GM12891 (cell line): ENCODE measurements at regions not wholly inside any gene's neighbourhood (a gene's known extent, or its start where the extent isn't known, plus 50 kb on each side); places are given as distances from the start of the nearest gene placed in this dataset.
"Not testable (repeated sequence)": the region's sequence is repeated elsewhere in the genome, so short reads cannot be mapped to it uniquely, and the experiment has no call there.

Experiments used
- DNase-seq: peaks from one replicate; pipeline ENCODE4 v3.0.0; 2011; ENCODE audit warnings: low spot score; ENCODE audit not compliant: insufficient read length
- FAIRE-seq: peaks from 2 replicates; lab custom pipeline; 2011; peaks lifted over from hg19 to GRCh38; lab: Jason Lieb, UNC
- PAX5 ChIP-seq: IDR thresholded peaks from 2 replicates; pipeline ENCODE4 v1.6.1; 2011; ENCODE audit warnings: low read length, moderate library complexity, mild to moderate bottlenecking; ENCODE audit not compliant: insufficient read depth, severe bottlenecking
- POLR2A ChIP-seq: IDR thresholded peaks from 2 replicates; pipeline ENCODE4 v1.6.1; 2011; ENCODE audit warnings: low read depth, low read length, control low read depth
- POLR2AphosphoS5 ChIP-seq: IDR thresholded peaks from 2 replicates; pipeline ENCODE4 v1.6.1; 2011; ENCODE audit warnings: low read depth, low read length, control low read depth
- POU2F2 ChIP-seq: IDR thresholded peaks from 2 replicates; pipeline ENCODE4 v1.6.1; 2011; ENCODE audit warnings: low read depth, mild to moderate bottlenecking, control low read depth, low read length, moderate library complexity
- SPI1 ChIP-seq: IDR thresholded peaks from 2 replicates; pipeline ENCODE4 v1.6.1; 2011; ENCODE audit warnings: low read depth, low read length, control low read depth
- TAF1 ChIP-seq: IDR thresholded peaks from 2 replicates; pipeline ENCODE4 v1.6.1; 2011; ENCODE audit warnings: low read depth, low read length, control low read depth

- TF ChIP-seq POLR2AphosphoS5 (no peak), PAX5 (no peak), POU2F2 (no peak), POLR2A (no peak)
- no peak for DNase-seq
- no peak for FAIRE-seq
These were observed 99.2 kb downstream of the SHOX start for GRCh38 chrX:729583-730409.

GRCh38 chrX:729101-729500, 98.5 kb downstream of the SHOX start:
- DNase-seq, FAIRE-seq: not testable (repeated sequence)

DNA sequence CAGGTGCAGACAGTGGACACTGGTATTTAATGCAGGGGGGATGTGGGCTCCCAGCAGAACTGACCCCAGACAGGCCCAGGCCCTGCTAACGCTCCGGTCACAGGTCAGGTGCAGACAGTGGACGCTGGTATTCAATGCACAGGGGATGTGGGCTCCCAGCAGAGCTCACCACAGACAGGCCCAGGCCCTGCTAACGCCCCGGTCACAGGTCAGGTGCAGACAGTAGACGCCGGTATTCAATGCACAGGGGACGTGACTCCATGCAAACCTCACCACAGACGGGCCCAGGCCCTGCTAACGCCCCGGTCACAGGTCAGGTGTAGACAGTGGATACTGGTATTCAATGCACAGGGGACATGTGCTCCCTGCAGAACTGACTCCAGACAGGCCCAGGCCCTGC, 98.0 kb downstream of the SHOX start:
- not testable (repeated sequence) for DNase-seq, FAIRE-seq

- TF ChIP-seq PAX5 (no peak), TAF1 (no peak), POLR2AphosphoS5 (no peak), POU2F2 (no peak), SPI1 (no peak), POLR2A (no peak)
- no peak for FAIRE-seq
- DNase-seq: no peak
These were observed 97.4 kb downstream of the SHOX start for GRCh38 chrX:727738-728621.

GRCh38 chrX:725971-726370, 95.4 kb downstream of the SHOX start:
- no peak for TF ChIP-seq PAX5
- no peak for TF ChIP-seq POLR2AphosphoS5
- TF ChIP-seq TAF1: no peak
- TF ChIP-seq POU2F2: no peak
- no peak for TF ChIP-seq SPI1
- no peak for TF ChIP-seq POLR2A
- FAIRE-seq (no peak), DNase-seq (no peak)

- no peak for DNase-seq
- FAIRE-seq: no peak
- TF ChIP-seq SPI1 (no peak), POLR2AphosphoS5 (no peak), PAX5 (no peak), TAF1 (no peak), POLR2A (no peak), POU2F2 (no peak)
These were observed 93.7 kb downstream of the SHOX start for GRCh38 chrX:724256-724655.

DNA sequence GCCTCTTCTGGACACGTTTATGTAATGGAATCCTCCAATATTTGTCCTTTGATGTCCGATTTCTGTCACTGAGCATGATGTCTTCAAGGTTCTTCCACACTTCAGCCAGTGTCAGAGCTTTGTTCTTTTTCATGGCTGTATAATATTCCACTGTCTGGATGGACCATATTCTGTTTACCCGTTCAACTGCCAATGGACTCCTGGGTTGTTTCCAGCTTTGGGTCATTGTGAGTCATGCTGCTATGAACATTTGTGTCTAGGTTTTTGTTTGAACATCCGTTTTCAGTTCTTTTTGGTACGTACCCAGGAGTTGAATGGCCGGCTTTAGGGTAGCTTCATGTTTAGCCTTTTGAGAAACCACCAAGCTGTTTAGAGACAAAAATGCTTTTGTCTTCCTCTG, 93.2 kb downstream of the SHOX start:
- no peak for FAIRE-seq
- no peak for DNase-seq
- no peak for TF ChIP-seq POU2F2
- no peak for TF ChIP-seq TAF1
- TF ChIP-seq POLR2A: no peak
- no peak for TF ChIP-seq PAX5
- TF ChIP-seq SPI1: no peak
- TF ChIP-seq POLR2AphosphoS5: no peak

DNA sequence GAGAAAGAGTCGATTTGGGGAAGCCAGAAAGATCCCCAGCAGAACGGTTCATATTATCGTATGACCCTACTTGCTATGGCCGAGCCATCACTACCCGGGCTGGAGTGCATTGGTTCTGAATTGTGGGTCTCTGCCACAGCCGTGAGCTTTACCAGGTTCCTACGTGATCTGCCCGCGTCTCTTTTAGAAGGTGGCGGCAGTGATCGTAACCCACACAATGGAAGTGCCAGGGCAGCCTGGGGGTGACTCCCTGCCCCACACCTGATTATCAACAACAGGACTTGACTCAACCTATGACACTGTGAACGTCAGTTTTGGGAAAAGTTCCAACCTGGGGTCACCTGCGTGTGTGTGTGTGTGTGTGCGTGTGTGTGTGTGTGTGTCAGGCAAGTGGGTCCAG, 90.8 kb downstream of the SHOX start:
- DNase-seq (no peak), FAIRE-seq (no peak)
- TF ChIP-seq PAX5: no peak
- no peak for TF ChIP-seq POU2F2
- no peak for TF ChIP-seq POLR2A
- TF ChIP-seq POLR2AphosphoS5: no peak
- no peak for TF ChIP-seq TAF1
- no peak for TF ChIP-seq SPI1

- FAIRE-seq: no peak
- DNase-seq: no peak
These were observed 90.2 kb downstream of the SHOX start for GRCh38 chrX:720825-721224.

DNA sequence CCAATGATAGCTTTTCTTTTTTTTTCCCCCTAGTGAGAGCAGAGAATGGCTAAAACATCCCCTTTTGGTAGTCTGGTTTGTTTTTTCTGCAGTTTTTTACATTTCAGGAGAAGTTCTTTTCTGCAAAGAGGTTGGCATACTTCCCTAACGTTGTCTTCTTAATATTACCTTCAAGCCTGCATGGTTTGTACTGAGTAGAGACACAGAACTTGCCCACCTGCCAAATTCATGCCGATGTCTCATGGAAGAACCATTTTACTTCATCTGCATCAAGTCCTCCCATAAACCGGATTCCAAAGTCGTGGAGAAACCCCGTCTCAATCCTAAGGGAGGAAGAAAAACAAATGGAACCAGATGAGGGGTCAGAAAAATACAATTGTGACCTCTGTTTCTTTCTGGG, 89.7 kb downstream of the SHOX start:
- FAIRE-seq: no peak
- DNase-seq: no peak
- TF ChIP-seq PAX5 (no peak), POLR2A (no peak), POU2F2 (no peak), SPI1 (no peak), POLR2AphosphoS5 (no peak), TAF1 (no peak)

More at GRCh38 chrX:720825-721224, 90.2 kb downstream of the SHOX start:
- TF ChIP-seq TAF1 (no peak), POU2F2 (no peak), POLR2AphosphoS5 (no peak), SPI1 (no peak), PAX5 (no peak), POLR2A (no peak)

- TF ChIP-seq SPI1 (no peak), PAX5 (no peak), POLR2A (no peak), POU2F2 (no peak)
- FAIRE-seq (no peak), DNase-seq (no peak)
These were observed 85.5 kb downstream of the SHOX start for GRCh38 chrX:716136-716535.
